ENCODE measurements at regions not wholly inside any gene's neighbourhood (a gene's known extent, or its start where the extent isn't known, plus 50 kb on each side); places are given as distances from the start of the nearest gene placed in this dataset.

DNA sequence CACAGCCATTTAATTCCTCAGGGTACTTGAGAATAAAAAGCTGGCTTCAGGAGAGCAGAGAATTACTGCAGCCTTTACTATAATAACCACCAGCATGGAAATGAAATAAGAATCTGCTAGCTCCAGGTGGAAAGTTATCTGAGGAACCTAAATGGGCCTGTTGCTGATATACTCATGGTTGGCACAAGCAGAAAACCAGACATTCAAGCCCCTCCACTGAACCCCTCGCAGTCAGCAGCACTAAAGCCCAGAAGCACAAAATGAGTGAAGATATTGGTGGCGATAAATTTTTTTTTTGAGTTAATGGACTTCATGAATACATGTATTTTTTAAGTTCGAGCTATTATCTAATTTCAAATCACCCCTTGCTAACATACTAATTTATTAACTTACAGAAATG is 303.9 kb upstream of the NRP1 start:
- no CpG with 5 or more reads among the region's 3 CpGs for WGBS (ENCODE audit: extremely low coverage, insufficient read length, low lambda C conversion rate)
- H3K18ac ChIP-seq (ENCODE audit: insufficient read length, low read depth, low read length): no peak overlapping the region
- H2BK20ac ChIP-seq (ENCODE audit: low read depth, low read length, poor library complexity, severe bottlenecking): no peak overlapping the region
- no peak overlapping the region for H4K8ac ChIP-seq (replicated peaks; ENCODE audit: insufficient read length, low read depth, low read length)
- H3K9ac ChIP-seq (ENCODE audit: extremely low read depth, insufficient read length, low read length): no peak overlapping the region
- no peaks in the 10 kb centered on the region for H3K27me3 Mint-ChIP-seq (ENCODE audit: low read depth)
- no peak overlapping the region for H3K27ac ChIP-seq (ENCODE audit: insufficient read length, low read depth, low read length)
- H2BK5ac ChIP-seq (ENCODE audit: insufficient read length, low read length): no peak overlapping the region
- H3K4me3 Mint-ChIP-seq: no peak overlapping the region
- H3K79me1 ChIP-seq (ENCODE audit: insufficient read depth, low read depth, low read length, poor library complexity, severe bottlenecking): no peaks in the 10 kb centered on the region
- no peak overlapping the region for H3K56ac ChIP-seq (ENCODE audit: insufficient read length, low read depth, low read length)
- H2BK15ac ChIP-seq (ENCODE audit: low read depth, low read length): no peak overlapping the region
- no peaks in the 10 kb centered on the region for H3K27me3 ChIP-seq (ENCODE audit: insufficient read depth, low read length)
- H3K4me1 ChIP-seq (ENCODE audit: insufficient read depth, low read length): no peaks in the 10 kb centered on the region
- no peak for DNase-seq
- no peak overlapping the region for H3K23ac ChIP-seq (ENCODE audit: insufficient read length, low read depth, low read length)
- no peak overlapping the region for H2BK12ac ChIP-seq (ENCODE audit: insufficient read length, low read depth, low read length)
- H3T11ph ChIP-seq (ENCODE audit: low read length): no peak overlapping the region
- H3K9me3 Mint-ChIP-seq: no peaks in the 10 kb centered on the region
- H2AFZ ChIP-seq (ENCODE audit: low read length): no peak overlapping the region
- H4K5ac ChIP-seq (ENCODE audit: insufficient read length, low read depth, low read length): no peak overlapping the region
- H2AK5ac ChIP-seq (ENCODE audit: insufficient read length, low read length): no peak overlapping the region
- no peak overlapping the region for H4K91ac ChIP-seq (ENCODE audit: insufficient read length, low read depth, low read length)
- H3K14ac ChIP-seq (ENCODE audit: insufficient read depth, low read length): no peak overlapping the region
- H3K4ac ChIP-seq (ENCODE audit: low read depth, low read length): no peak overlapping the region
- H3K79me2 ChIP-seq (ENCODE audit: insufficient read depth, low read length): no peaks in the 10 kb centered on the region
- no peaks in the 10 kb centered on the region for H3K23me2 ChIP-seq (ENCODE audit: insufficient read length, low read depth, low read length, poor library complexity, severe bottlenecking)
- no peak overlapping the region for H2BK120ac ChIP-seq (ENCODE audit: low read depth, low read length, poor library complexity, severe bottlenecking)
- H3K4me1 Mint-ChIP-seq: no peaks in the 10 kb centered on the region
- H3K27ac Mint-ChIP-seq: no peak overlapping the region
- H3K36me3 Mint-ChIP-seq (ENCODE audit: insufficient read depth in 1 of 3, low read depth in 3 of 3): no peaks in the 10 kb centered on the region; a peak in 1 of 7 replicates
- H4K20me1 ChIP-seq (ENCODE audit: control insufficient read depth, insufficient read depth, insufficient read length): no peaks in the 10 kb centered on the region
- TF ChIP-seq, protein P1, sequence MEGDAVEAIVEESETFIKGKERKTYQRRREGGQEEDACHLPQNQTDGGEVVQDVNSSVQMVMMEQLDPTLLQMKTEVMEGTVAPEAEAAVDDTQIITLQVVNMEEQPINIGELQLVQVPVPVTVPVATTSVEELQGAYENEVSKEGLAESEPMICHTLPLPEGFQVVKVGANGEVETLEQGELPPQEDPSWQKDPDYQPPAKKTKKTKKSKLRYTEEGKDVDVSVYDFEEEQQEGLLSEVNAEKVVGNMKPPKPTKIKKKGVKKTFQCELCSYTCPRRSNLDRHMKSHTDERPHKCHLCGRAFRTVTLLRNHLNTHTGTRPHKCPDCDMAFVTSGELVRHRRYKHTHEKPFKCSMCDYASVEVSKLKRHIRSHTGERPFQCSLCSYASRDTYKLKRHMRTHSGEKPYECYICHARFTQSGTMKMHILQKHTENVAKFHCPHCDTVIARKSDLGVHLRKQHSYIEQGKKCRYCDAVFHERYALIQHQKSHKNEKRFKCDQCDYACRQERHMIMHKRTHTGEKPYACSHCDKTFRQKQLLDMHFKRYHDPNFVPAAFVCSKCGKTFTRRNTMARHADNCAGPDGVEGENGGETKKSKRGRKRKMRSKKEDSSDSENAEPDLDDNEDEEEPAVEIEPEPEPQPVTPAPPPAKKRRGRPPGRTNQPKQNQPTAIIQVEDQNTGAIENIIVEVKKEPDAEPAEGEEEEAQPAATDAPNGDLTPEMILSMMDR (conservative IDR thresholded peaks at IDR 0.05): no peak
- no peak overlapping the region for H3K4me2 ChIP-seq (ENCODE audit: insufficient read depth, insufficient read length, low read length)
- H3K9me3 ChIP-seq (ENCODE audit: control insufficient read depth, low read depth, low read length): no peaks in the 10 kb centered on the region

Measured in H9 (cell line).